ENCODE measurements at regions not wholly inside any gene's neighbourhood (a gene's known extent, or its start where the extent isn't known, plus 50 kb on each side); places are given as distances from the start of the nearest gene placed in this dataset.
"Not testable (repeated sequence)": the region's sequence is repeated elsewhere in the genome, so short reads cannot be mapped to it uniquely, and the experiment has no call there.

DNA sequence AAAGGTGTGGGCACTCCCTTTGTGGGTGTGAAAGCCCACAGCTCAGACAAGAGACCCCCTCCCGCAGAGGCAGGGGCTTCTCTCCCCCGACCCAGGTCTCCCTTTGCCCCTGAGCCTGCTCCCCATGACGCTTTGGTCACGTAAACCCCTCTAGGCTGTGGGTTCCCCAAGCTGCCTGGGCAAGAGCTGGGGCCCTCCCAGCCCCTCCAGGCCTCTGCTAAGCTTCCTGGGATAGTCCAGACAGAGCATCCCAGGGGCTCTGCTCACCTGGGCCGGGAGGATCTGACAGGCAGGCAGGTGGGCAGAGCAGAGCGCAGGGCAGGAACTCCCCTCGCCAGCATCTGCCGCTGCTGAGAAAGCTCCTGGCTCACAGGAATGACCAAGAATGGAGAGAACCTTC is 177.3 kb downstream of the BANP start:
- DNase-seq, result no peak

DNA sequence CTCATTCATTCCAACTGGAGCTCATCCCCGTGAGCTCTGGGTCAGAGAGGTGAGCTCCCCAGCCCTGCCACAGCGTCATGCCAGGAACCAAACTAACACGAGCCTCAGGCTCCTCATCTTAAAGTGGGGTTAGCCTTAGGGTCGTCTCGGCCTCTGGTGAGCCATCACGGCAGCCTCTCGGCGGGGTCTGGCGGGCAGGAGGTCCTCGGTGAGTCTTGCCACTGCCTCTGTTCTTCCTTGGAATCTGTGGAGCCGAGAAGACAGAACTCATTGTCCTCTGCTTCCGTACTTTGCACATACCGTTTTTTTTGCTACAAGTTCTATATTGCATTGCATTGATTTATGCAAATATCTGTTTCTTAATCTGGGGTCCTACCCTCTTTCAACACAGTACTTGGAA is 177.9 kb downstream of the BANP start:
- not testable (repeated sequence) for DNase-seq

DNA sequence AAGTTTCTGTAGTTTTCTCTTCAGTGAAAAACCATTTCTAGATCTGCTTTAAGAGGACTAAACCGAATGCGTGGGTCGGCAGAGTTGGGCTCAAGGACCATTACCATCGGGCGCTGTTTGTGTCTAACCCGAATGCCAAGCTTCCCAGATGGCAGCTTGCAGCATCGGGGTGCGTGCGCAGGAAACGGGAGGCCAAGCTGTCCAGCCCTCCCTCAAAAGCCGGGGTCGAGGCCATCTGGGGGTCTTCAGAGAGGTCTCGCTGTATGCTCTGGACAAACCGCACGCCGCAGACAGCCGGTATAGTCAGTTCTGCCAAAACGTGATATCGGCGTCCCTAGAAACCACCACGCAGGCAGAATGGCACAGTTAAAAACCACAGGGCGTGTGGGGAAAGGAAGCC is 178.8 kb downstream of the BANP start:
- no peak for DNase-seq

DNA sequence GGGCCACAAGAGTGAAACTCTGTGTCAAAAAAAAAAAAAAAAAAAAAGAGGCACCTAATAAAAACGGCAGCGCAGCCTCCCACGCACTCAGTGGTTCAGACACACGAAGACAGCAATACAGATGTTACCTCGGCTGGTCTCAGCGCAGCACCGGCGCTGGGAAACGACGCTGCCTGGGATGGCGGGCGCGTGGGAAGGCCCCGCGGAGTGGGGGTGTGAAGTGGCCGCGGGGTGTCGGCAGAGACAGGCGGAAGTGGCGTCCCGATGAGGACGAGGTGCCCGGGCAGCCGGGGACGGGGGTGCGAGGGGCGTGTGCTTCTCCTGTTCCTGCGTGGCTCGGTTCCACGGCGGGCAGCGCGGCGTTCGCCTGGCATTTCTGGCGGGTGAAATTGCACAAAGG is 179.4 kb downstream of the BANP start:
- DNase-seq, result no peak

DNA sequence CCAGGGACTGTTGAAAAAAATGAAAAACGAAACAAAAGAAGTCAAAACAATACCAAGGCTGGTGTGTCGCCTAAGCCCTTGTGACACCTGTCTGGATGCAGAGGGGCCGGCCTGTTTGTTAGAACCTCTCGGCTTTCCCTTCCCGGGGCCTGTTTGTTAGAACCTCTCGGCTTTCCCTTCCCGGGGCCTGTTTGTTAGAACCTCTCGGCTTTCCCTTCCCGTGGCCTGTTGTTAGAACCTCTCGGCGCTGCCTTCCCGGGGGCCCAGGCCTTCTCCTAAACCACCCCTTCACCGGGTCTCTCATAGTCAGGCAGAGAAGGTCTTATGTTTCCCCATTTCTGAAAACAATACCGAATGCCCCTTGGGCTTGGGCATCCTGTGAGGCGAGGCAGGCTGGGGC is 180.0 kb downstream of the BANP start:
- DNase-seq, result no peak

DNA sequence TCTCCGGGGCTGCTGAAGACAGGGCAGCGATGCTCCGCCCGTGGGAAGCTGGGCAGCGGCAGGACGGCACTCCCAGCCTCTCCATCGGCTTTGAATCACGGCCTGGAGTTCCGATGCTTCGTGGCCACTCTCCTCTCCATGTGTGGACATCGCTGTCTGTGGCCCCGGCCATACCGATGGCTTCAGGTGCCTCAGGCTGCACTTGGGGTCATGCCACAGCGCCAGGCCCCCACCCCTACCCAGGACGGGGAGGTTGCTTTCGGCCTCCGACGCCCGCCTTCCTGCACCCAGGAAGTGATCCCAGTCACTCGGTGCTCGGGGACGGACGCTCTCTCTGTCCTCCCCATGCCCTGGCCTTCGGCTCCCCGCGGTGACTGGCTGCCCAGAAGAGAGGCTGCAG is 180.7 kb downstream of the BANP start:
- no peak for DNase-seq

DNA sequence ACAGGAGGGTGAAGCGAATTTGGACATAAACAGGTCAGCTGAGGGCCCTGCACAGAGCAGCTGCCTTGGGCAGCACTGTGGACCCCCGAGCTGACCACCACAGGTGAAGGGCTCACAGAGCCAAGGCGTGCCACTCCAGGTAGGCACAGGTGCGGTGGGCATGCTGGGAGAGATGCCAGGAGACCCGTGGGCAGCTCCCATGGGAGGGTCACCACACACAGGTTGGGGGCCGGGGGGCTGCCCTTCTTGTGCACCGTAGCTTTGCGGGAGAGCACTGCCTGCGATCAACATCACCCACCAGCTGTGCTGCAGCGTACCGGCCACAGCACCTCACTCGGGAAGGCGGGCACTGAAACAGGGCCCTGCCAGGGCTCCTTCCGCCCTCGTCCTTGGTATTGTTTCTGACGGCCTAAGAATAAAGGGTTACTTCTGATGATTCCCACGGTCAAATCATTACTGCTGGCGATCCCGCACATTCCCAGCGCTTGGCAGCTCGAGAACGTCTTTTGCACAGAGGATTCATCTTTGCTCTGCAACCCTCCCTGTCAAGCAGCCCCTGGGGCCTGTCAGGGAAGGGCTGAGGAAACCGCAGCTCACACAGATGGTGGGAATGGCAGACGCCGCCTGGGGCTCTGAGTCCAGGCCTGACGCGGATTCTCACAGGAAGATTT is 181.7 kb downstream of the BANP start:
- no peak for DNase-seq

DNA sequence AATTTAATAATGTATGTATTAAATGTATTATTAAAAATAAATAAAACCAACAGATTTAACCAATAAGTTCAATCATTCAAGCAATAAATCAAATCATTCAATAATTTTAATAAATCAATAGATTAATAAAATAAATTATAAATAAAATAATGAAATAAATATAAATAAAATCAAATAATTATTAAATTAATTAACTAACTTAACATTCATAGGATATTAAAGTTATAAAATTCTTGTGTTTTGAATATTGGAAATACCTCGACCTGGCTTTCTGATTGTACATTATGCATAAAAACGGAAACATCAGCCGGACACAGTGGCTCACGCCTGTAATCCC is 182.2 kb downstream of the BANP start:
- DNase-seq, result no peak

DNA sequence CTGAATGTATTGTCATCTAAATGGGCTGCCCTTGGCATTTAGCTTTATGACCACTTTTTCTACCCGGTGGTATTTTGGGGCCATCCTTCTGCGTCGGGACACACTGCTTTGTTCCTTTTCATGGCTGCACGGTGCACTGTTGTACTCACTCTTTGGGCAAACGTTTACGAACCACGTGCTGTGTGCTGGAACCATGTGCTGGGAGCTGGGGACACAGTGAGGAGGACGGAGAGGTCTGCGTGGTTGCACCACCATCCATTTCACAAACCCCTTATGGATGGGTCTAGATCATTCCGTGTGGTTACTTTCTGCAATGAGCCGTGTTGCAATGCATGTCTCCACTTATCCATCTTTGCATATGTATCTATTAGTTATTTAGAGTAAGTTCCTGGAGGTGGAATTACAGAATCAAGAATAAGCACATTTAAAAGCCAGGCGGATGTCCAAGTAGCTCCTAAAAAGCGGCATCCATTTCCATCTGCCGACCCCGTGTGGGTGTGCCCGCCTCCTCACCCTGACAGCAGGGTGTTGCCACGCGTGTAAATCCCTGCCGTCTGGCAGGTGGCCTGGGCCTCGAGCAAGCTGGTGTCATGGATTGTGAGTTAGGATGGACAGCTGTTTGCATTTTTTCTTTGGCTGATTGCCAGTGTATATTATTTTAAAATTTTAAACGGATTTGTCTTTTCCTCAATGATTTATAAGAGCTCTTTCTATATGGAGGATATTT is 183.1 kb downstream of the BANP start:
- not testable (repeated sequence) for DNase-seq

DNA sequence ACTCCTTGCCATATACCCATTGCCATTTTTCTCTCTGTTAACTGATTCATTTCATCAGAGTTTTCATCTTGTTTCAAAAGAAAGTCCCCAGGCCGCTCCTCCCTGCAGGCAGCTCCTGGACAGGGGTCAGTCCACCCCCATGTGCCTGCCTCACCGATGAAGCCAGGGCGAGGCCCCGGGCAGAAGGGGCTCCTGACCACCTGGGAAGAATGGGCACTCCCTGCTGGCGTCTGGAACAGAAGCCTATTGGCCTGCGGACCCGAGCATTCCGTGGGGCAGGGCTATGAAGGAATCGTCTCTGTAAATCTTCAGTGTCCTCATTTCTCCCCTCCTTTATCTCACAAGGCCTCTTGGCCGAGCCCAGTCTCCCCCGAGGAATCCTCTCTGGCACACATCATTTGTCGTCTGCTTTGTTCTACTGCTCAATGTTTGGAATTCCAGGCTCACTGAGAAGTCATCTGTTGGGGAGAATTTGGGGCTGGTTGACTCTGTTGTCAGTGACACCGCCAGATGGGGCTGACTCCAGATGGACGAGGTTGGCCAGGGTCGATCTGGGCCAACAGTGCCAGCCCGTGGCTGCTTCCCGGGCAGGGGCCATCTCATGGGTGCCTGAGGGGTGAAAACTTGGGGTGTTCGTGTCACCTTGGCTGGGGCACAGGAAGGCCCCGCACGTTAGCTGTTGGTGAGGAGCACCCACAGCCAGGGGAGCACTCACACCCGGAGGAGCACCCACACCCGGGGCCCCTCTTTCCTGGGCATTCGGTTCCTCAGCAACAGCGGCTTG is 183.9 kb downstream of the BANP start:
- not testable (repeated sequence) for DNase-seq

DNA sequence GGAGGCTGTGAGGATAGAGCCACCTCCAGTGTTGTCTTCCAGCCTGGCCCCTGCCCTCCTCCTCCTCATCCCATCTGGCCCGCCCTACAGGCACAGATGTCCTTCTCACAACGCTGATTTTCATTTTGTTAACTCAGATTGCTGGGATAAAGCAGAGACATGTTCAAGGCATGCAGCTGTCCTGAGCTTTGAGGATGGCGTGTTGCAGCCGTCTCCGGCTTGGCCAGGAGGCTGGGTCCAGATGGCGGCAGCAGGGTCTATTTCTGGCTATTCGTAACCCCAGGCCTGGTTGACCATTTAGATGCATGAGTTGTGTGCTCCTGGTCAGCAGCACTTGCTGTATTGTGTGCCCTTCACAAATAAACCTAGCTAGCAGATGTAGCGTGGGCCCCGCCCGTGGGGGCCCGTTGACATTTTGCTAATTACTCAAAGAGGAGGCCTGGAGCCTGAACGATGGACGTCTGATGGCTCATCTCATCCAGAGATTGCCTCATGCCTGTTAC is 185.0 kb downstream of the BANP start:
- not testable (repeated sequence) for DNase-seq

DNA sequence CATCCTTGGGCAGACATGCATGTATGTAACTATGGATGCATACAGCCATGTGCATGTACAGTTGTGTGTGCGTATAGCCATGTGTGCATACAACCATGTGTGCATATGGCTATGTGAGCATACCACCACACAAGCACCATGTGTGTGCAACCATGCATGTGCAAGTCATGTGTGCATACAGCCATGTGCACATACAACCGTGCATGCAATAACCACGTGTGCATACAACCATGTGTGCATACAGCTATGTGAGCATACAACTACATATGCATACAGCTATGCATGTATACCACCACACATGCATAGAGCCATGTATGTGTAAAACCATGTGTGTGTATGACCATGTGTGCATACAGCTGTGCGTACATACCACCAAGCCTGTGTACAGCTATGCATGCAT is 185.7 kb downstream of the BANP start:
- not testable (repeated sequence) for DNase-seq

DNA sequence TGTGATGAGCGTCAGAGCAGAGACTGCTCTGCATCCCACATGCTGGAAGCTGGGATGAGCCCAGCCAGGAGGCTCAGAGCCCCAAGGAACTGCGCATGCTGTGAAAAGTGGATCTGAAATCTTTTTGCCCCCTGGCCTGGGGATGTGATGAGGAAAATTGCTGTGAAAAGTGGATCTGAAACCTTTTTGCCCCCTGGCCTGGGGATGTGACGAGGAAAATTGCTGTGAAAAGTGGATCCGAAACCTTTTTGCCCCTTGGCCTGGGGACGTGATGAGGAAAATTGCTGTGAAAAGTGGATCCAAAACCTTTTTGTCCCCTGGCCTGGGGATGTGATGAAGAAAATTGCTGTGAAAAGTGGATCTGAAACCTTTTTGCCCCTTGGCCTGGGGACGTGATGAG is 187.9 kb downstream of the BANP start:
- not testable (repeated sequence) for DNase-seq

DNA sequence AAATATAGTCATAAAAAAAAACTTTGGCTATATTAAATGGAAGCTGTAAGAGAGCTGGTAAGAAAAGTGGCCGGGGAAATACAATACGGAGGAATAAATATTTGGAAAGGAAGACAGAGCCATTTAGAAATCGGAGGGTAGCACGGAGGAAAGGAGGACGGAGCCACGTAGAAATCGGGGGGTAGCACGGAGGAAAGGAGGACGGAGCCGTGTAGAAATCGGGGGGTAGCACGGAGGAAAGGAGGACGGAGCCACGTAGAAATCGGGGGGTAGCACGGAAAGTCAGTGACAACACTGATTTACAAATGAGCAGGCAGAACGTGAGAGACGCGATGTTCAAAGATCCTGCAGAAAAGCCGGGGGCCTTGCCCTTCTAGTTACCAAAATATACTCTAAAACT is 189.0 kb downstream of the BANP start:
- DNase-seq, result not testable (repeated sequence)

DNA sequence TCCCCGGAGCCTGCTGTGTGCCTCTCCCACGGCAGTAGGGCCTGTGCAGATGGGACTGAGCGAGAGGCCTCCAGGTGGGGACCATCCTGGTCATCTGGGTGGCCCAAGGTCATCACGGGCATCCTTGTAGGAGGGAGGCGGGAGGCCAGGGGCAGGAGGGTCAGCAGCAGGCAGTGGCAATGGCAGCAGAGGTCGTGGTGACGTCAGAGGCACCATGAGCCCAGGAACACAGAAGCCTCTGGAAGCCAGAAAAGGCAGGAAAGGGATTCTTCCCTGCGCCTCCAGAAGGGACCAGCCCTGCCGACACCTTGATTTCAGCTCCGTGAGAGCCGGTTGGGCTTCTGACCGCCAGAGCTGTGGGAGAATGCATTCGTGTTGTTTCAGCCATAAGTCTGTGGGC is 190.3 kb downstream of the BANP start:
- no peak for DNase-seq

DNA sequence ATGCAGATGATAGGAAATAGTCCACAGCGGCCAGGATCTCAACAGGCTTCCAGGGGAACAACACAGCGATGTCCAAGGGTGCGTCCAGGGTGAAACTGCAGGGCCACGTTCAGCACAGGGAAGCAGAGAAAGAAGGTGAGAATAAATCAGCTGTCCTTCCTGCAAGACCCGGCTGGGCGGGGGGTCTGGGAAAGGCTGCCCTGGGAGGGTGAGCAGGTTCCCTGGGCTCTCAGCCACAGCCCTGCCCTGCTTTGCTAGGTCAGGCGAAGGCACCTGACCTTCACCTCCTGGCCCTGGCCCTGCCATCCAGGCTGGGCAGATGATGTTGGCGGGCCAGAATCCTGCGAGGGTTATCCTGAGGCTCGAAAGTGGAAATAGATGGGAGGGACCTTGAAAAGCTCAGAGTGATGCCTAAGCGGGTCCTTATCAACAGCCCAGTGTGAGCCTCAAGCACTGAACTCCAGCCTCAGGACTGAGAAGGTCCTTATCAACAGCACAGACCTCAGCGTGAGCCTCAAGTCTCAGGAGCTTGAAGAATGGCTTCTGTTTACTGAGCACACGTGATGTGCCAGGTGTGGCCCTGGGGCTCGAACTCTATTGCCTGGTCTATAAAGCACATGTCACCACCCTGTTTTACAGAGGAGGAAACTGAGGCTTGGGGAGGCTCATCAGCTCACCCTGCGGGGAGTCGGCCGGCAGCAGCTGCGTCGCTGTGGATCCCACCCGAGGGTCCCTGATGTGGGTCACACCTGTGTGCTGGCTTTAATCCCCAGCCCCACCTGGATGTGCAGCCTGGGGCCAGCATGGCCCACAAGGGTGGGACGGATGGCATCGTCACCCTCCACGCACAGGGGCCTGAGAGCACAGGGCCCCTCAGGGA is 191.1 kb downstream of the BANP start:
- DNase-seq, result not testable (repeated sequence)

DNA sequence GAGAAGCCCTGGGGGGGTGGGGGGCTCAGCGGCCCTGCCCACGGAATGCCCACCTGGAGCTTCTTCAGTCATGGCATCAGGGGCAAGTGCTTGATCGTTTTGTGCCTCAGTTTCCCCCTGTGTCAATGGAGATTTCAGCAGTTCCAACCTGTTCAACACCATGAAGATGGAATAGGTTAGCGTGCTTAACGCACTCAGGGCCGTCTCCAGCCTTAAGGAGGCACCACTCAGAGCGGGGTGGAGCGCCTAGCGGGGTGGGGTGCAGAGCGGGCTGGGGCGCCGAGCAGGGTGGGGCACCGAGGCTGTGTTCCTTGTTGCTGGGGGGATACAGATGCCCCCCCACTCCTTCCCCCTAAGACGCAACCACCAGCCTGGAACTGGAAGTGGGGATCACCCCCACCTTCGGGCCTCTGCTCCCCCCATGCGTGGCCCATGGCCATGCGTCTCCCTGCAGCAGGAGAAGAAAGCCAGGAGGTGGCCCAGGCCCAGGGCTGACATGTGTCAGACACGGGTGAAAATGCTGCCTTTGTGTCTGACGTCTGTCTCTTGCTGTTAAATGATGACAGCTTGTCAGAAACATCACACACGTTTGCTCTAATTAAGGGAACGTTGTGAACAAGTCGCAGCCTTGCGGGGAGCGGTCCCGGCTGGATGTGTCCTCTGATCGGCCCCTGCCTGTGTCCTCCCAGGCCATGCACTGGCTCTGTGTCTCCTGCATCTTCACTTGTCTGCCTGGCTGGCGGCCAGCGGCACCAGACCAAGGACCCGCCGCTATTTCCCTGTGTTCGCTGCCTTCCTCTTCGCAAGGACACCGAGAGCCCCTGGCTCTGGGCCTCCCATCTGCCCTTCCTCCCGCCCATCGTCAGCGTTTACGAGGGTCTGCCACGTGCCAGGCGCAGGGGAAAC is 192.1 kb downstream of the BANP start:
- not testable (repeated sequence) for DNase-seq

DNA sequence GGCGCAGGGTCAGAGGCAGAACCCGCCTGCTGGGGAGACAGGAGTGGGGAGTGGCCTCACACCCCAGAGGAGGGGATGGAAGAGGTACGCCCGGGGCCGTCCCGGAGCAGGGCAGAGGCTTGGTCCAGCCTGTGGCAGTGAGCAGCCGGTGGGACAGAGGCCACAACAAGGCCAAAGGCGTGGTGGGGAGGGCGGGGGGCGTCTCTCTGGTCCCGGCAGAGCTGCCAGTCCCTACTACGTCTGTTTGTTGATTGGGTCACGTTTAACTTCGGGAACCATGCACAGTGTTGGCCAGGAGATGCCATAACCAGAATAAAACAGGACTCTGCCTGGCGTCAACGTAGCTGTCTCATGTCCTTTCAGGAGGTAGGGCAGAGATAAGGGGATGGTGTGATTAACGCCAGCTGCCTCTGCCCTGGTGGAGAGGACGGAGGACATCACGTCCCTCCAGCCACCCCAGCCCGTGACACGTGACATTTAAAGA is 192.8 kb downstream of the BANP start:
- no peak for DNase-seq

DNA sequence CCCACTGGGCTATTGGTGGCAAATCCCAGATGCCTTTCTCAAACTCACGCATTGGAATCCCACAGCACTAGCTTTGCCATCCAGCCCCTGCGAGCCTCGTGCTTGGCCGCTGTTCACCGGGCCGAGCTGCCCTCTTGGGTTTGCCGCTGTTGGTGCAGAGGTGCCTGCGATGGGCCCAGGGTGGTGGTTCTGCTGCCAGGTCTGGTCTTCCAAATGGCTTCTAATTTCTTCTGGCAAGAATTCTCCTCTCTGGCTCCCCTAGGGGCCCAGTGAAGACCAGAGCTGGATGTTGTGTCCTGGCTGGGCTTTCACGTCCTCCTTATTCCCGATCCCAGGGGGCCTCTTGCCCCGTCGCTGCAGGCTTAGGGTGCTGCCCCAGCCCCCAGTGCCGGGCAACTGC is 194.1 kb downstream of the BANP start:
- DNase-seq, result not testable (repeated sequence)

DNA sequence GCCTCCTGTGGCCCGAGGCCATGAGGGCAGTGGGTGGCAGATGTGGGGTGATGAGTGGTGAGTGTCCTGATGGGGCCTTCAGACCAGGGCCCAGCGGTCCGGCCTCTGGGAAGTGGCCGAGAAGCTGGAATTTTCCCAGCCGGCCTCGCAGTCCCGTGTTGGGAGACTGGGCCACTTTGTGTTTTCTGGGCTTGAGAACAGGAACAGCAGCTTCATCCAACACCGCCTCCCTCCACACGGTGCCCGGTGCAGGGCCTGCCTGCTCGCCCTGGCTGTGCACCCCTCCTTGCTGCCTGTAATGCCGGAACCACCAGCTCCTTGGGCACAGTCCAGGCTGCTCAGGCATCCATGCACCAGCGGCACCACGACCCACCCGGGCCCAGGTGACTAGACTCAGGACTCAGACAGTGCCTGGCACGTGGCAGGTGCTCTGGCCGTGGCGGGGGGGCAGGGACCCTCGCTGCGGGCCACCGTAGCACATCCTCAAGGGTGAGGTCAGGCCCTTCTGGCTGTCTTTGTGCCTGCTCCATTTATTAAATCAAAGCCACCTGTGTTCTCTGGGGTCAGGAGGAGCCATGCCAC is 194.7 kb downstream of the BANP start:
- DNase-seq, result not testable (repeated sequence)

DNA sequence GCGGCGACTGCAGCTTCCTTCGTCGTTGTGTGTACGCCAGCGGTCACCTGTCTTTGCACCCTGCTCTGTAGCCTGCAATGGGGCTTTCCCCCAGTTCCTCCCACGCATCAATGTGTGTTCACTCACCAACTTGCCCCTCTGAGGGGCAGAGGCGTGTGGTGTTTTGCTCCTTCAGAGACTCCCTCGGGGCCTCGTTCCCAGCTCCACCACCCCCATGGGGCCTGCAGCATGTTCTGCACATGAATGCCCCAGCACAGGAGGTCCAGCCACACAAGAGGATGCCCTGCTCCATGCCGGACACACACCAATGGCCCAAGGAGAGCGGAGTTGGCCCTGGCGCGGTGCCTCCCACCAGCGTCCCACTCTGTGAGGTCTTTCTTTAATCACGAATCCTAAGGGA is 196.8 kb downstream of the BANP start:
- DNase-seq, result not testable (repeated sequence)
